Putamen (tissue), 1 donor: ENCODE measurements at regions not wholly inside any gene's neighbourhood (a gene's known extent, or its start where the extent isn't known, plus 50 kb on each side); places are given as distances from the start of the nearest gene placed in this dataset.
"Not testable (repeated sequence)": the region's sequence is repeated elsewhere in the genome, so short reads cannot be mapped to it uniquely, and the experiment has no call there.

Source experiments
- DNase-seq: peaks from one replicate; pipeline ENCODE4 v3.0.0-alpha.2; 2016; ENCODE audit warnings: low spot score

- no peak for DNase-seq
These were observed 361.4 kb upstream of the CFAP20DC start for GRCh38 chr3:59411186-59411585.

GRCh38 chr3:59408047-59408624 lies 358.3 kb upstream of the CFAP20DC start:
- DNase-seq: no peak

- no peak for DNase-seq
These were observed 357.6 kb upstream of the CFAP20DC start for GRCh38 chr3:59407425-59407824.

GRCh38 chr3:59406943-59407342 lies 357.1 kb upstream of the CFAP20DC start:
- DNase-seq: no peak

- no peak for DNase-seq
These were observed 355.0 kb upstream of the CFAP20DC start for GRCh38 chr3:59404851-59405250.

GRCh38 chr3:59404064-59404463 lies 354.2 kb upstream of the CFAP20DC start:
- DNase-seq: no peak

GRCh38 chr3:59401924-59402323 lies 352.1 kb upstream of the CFAP20DC start:
- no peak for DNase-seq

- DNase-seq: no peak
These were observed 342.3 kb upstream of the CFAP20DC start for GRCh38 chr3:59392116-59392515.

- DNase-seq: no peak
These were observed 341.3 kb upstream of the CFAP20DC start for GRCh38 chr3:59391131-59391530.

- DNase-seq: no peak
These were observed 338.9 kb upstream of the CFAP20DC start for GRCh38 chr3:59388555-59389270.

GRCh38 chr3:59386165-59386564 lies 336.3 kb upstream of the CFAP20DC start:
- DNase-seq: no peak

GRCh38 chr3:59385547-59385946 lies 335.7 kb upstream of the CFAP20DC start:
- no peak for DNase-seq

- no peak for DNase-seq
These were observed 331.5 kb upstream of the CFAP20DC start for GRCh38 chr3:59381282-59381681.

- no peak for DNase-seq
These were observed 330.3 kb upstream of the CFAP20DC start for GRCh38 chr3:59380146-59380545.

GRCh38 chr3:59374818-59375211 lies 325.0 kb upstream of the CFAP20DC start:
- DNase-seq: no peak

- DNase-seq: no peak
These were observed 324.4 kb upstream of the CFAP20DC start for GRCh38 chr3:59374091-59374817.

- DNase-seq: no peak
These were observed 322.5 kb upstream of the CFAP20DC start for GRCh38 chr3:59372346-59372745.

- no peak for DNase-seq
These were observed 319.3 kb upstream of the CFAP20DC start for GRCh38 chr3:59368900-59369675.

GRCh38 chr3:59367150-59367549 lies 317.3 kb upstream of the CFAP20DC start:
- no peak for DNase-seq

- DNase-seq: no peak
These were observed 316.4 kb upstream of the CFAP20DC start for GRCh38 chr3:59366218-59366617.

- DNase-seq: no peak
These were observed 314.7 kb upstream of the CFAP20DC start for GRCh38 chr3:59364496-59364895.

- not testable (repeated sequence) for DNase-seq
These were observed 310.5 kb upstream of the CFAP20DC start for GRCh38 chr3:59360312-59360711.
